ENCODE measurements at regions not wholly inside any gene's neighbourhood (a gene's known extent, or its start where the extent isn't known, plus 50 kb on each side); places are given as distances from the start of the nearest gene placed in this dataset.
A peak's percentile ranks its signal among the peaks of the same experiment; 100 is the strongest.
"Not testable (repeated sequence)": the region's sequence is repeated elsewhere in the genome, so short reads cannot be mapped to it uniquely, and the experiment has no call there.

- no peaks in the 10 kb centered on the region for H3K9me3 ChIP-seq (ENCODE audit: control insufficient read depth, low read length)
- H3K27ac ChIP-seq (ENCODE audit: low read length): no peak overlapping the region
- no peaks in the 10 kb centered on the region for H3K27me3 ChIP-seq (ENCODE audit: control insufficient read depth, insufficient read depth)
- DNase-seq: peak in 1 of 3 donors; percentile 35
- H3K4me3 ChIP-seq (ENCODE audit: low read length): no peak overlapping the region
- no peak for ATAC-seq
- H3K4me1 ChIP-seq (ENCODE audit: control insufficient read depth, insufficient read depth, low read length): no peaks in the 10 kb centered on the region
- WGBS: 63% methylated on average over 93 of the region's 93 CpGs
- intact Hi-C loops (cut with DNase I): no loop called here
Measured at GRCh38 chr1:125118147-125118993, 3933.6 kb downstream of the SRGAP2C start.

GRCh38 chr1:125119024-125119441, 3934.3 kb downstream of the SRGAP2C start:
- ATAC-seq (no peak), DNase-seq (no peak)
- no peak overlapping the region for H3K4me3 ChIP-seq (ENCODE audit: low read length)
- 68% methylated on average over 53 of the region's 53 CpGs for WGBS
- intact Hi-C loops (cut with DNase I): no loop called here
- no peaks in the 10 kb centered on the region for H3K27me3 ChIP-seq (ENCODE audit: control insufficient read depth, insufficient read depth)
- H3K27ac ChIP-seq (ENCODE audit: low read length): no peak overlapping the region
- no peaks in the 10 kb centered on the region for H3K9me3 ChIP-seq (ENCODE audit: control insufficient read depth, low read length)
- H3K4me1 ChIP-seq (ENCODE audit: control insufficient read depth, insufficient read depth, low read length): no peaks in the 10 kb centered on the region

DNA sequence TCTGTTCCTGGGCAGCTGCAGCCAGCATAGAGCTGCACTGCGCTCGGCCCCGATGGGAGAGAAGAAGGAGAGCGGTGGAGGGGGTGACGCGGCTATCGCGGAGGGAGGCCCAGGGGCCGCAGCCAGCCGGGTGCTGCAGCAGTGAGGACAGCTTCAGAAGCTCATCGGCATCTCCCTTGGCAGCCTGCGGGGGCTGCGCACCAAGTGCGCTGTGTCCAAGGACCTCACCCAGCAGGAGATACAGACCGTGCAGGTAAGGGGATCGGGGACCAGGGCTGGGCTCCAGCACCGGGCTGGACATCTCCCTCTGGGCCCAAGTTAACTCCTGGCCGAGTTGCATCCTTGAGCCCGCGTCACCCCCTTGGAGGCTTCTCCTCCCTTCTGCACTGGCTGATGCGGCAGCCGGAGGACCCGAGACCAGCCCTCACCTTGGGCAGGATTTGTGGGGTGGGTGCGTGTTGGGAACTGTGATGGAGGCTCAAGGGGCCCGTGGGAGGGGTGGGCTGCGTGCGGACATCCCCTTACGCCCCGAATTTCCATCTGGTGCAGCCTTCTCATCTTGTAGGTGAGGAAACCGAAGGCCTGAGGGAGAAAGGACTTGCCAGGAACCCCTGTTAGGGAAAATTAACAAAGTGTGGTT, 3934.9 kb downstream of the SRGAP2C start:
- H3K27ac ChIP-seq (ENCODE audit: low read length); H3K4me1 ChIP-seq (ENCODE audit: control insufficient read depth, insufficient read depth, low read length); H3K4me3 ChIP-seq (ENCODE audit: low read length); ATAC-seq; H3K27me3 ChIP-seq (ENCODE audit: control insufficient read depth, insufficient read depth); intact Hi-C loops (cut with DNase I); H3K9me3 ChIP-seq (ENCODE audit: control insufficient read depth, low read length): not testable (repeated sequence)
- peak in 1 of 3 donors; percentile 26 for DNase-seq
- WGBS: 80% methylated on average over 30 of the region's 30 CpGs

- H3K27ac ChIP-seq (ENCODE audit: low read length); H3K27me3 ChIP-seq (ENCODE audit: control insufficient read depth, insufficient read depth); H3K9me3 ChIP-seq (ENCODE audit: control insufficient read depth, low read length); H3K4me3 ChIP-seq (ENCODE audit: low read length); ATAC-seq; intact Hi-C loops (cut with DNase I); H3K4me1 ChIP-seq (ENCODE audit: control insufficient read depth, insufficient read depth, low read length); DNase-seq: not testable (repeated sequence)
- 39% methylated on average over 1 of the region's 1 CpG for WGBS
Measured at GRCh38 chr1:125122579-125122978, 3937.8 kb downstream of the SRGAP2C start.

Measured in right cardiac atrium (tissue), 5 donors.